Body of pancreas (tissue), 4 donors: ENCODE measurements at regions not wholly inside any gene's neighbourhood (a gene's known extent, or its start where the extent isn't known, plus 50 kb on each side); places are given as distances from the start of the nearest gene placed in this dataset.

Source experiments
- CTCF ChIP-seq, 7 experiments: fragments of 450-650 bp in 4 of 7; fragments of 200-600 bp in 3 of 7; sonication (generic) in 3 of 7; IDR thresholded peaks; one replicate each; pipeline ENCODE4 v1.5.1; 2016 to 2019; ENCODE audit warnings: antibody characterized with exemption in 7 of 7
- POLR2A ChIP-seq, 3 donors: fragments of 450-650 bp; IDR thresholded peaks; one replicate each; pipeline ENCODE4 v1.6.1; 2016; ENCODE audit warnings: antibody characterized with exemption in 3 of 3, mild to moderate bottlenecking in 2 of 3

GRCh38 chr2:226174390-226174789, 625.2 kb downstream of the IRS1 start:
- TF ChIP-seq POLR2A (IDR thresholded peaks at IDR 0.05) (no peak), CTCF (IDR thresholded peaks at IDR 0.05) (no peak)
